GM12878 (cell line): ENCODE measurements at regions not wholly inside any gene's neighbourhood (a gene's known extent, or its start where the extent isn't known, plus 50 kb on each side); places are given as distances from the start of the nearest gene placed in this dataset.

ENCODE experiments used
- CHD2 ChIP-seq: IDR thresholded peaks from 2 replicates; pipeline ENCODE4 v1.6.1; 2011; ENCODE audit warnings: low read depth, low read length, improper control_type of control experiment, borderline replicate concordance
- CTCF ChIP-seq, 3 experiments: IDR thresholded peaks in 2 of 3; conservative IDR thresholded peaks in 1 of 3; 2 replicates each; pipeline ENCODE4 v1.5.1; 2011; ENCODE audit warnings: low read depth in 3 of 3, low read length in 3 of 3, mild to moderate bottlenecking in 3 of 3, control low read depth in 2 of 3, moderate library complexity in 2 of 3, inconsistent platforms in 1 of 3, mixed read lengths in 1 of 3; ENCODE audit not compliant: control insufficient read depth in 2 of 3, insufficient read depth in 1 of 3; ENCODE audit errors: extremely low read depth in 1 of 3
- E2F4 ChIP-seq: IDR thresholded peaks from 2 replicates; pipeline ENCODE4 v1.6.1; 2012; ENCODE audit warnings: low read depth, low read length, improper control_type of control experiment
- ETV6 ChIP-seq, 2 experiments: fragments of 450-650 bp in 1 of 2; IDR thresholded peaks in 1 of 2; conservative IDR thresholded peaks in 1 of 2; 2 replicates each; pipeline ENCODE4 v1.6.1; 2014; ENCODE audit warnings: antibody characterized with exemption in 1 of 2, borderline replicate concordance in 1 of 2, low read depth in 1 of 2, mild to moderate bottlenecking in 1 of 2, moderate library complexity in 1 of 2
- KLF5 ChIP-seq: fragments of 450-650 bp; IDR thresholded peaks from 2 replicates; pipeline ENCODE4 v1.6.1; 2014; ENCODE audit warnings: mild to moderate bottlenecking; ENCODE audit not compliant: partially characterized antibody
- NR2C1 ChIP-seq: fragments of 450-650 bp; IDR thresholded peaks from 2 replicates; pipeline ENCODE4 v1.6.1; 2017; ENCODE audit warnings: antibody characterized with exemption, mild to moderate bottlenecking, moderate library complexity
- POLR2A ChIP-seq: IDR thresholded peaks from 2 replicates; pipeline ENCODE4 v1.6.1; 2011; ENCODE audit warnings: low read depth, mild to moderate bottlenecking, low read length
- RFX5 ChIP-seq: IDR thresholded peaks from 2 replicates; pipeline ENCODE4 v1.6.1; 2011; ENCODE audit warnings: low read depth, low read length, improper control_type of control experiment
- TCF7 ChIP-seq: IDR thresholded peaks from 2 replicates; pipeline ENCODE4 v1.6.1; 2014; ENCODE audit warnings: antibody characterized with exemption, borderline replicate concordance
- USF2 ChIP-seq: IDR thresholded peaks from 2 replicates; pipeline ENCODE4 v1.6.1; 2011; ENCODE audit warnings: low read depth, low read length, improper control_type of control experiment, borderline replicate concordance
- ZNF274 ChIP-seq: IDR thresholded peaks from one replicate; pipeline ENCODE4 v1.8.0; 2011; ENCODE audit not compliant: insufficient read length, insufficient read depth
- ZNF592 ChIP-seq: fragments of 450-650 bp; IDR thresholded peaks from 2 replicates; pipeline ENCODE4 v1.6.1; 2017; ENCODE audit warnings: mild to moderate bottlenecking, moderate library complexity

GRCh38 chr9:75239176-75239575, 150.9 kb downstream of the OSTF1 start:
- TF ChIP-seq USF2 (no peak), KLF5 (no peak), CTCF (IDR thresholded peaks at IDR 0.05 in 2 of 3, conservative IDR thresholded peaks at IDR 0.05 in 1 of 3; ENCODE audit: control insufficient read depth in 2 of 3, extremely low read depth in 1 of 3, insufficient read depth in 1 of 3, low read depth in 3 of 3, low read length in 3 of 3) (no peak), ZNF274 (no peak), ETV6 (conservative IDR thresholded peaks at IDR 0.05 in 1 of 2, IDR thresholded peaks at IDR 0.05 in 1 of 2; ENCODE audit: borderline replicate concordance in 1 of 2, low read depth in 1 of 2) (no peak), ZNF592 (no peak), TCF7 (no peak), E2F4 (no peak), RFX5 (no peak), POLR2A (no peak), NR2C1 (no peak), CHD2 (no peak)
